CD4-positive, alpha-beta T cell (primary cell): ENCODE measurements at regions not wholly inside any gene's neighbourhood (a gene's known extent, or its start where the extent isn't known, plus 50 kb on each side); places are given as distances from the start of the nearest gene placed in this dataset.

Experiments
- ATAC-seq: fragments of 200-7000 bp; cut with Tn5 transposase; one replicate; pipeline ENCODE4 v1.10.0; 2022; ENCODE audit warnings: mild to moderate bottlenecking; ENCODE audit not compliant: poor library complexity
- CTCF ChIA-PET: fragments of 350-600 bp; sonication (Branson Sonifier 250); formaldehyde crosslinking; loops from one replicate; lab custom pipeline; 2021; ENCODE audit warnings: antibody characterized with exemption, inconsistent platforms; lab: Charles Lee
- POLR2A ChIA-PET: fragments of 350-600 bp; sonication (Branson Sonifier 250); formaldehyde crosslinking; loops from one replicate; lab custom pipeline; 2021; ENCODE audit warnings: antibody characterized with exemption, inconsistent platforms; lab: Charles Lee
- DNase-seq, 14 experiments: peaks; one replicate each; pipeline ENCODE4 v3.0.0-alpha.2; 2013 to 2020; ENCODE audit warnings: mixed read lengths in 2 of 14
- H3K27ac ChIP-seq, 2 donors: one replicate each; pipeline versions ENCODE4 v1.5.1 to v1.7.0; 2013; ENCODE audit warnings: low read length in 2 of 2, low read depth in 1 of 2, mild to moderate bottlenecking in 1 of 2
- H3K27me3 ChIP-seq, 2 experiments: 1 replicate in 1 of 2; 2 replicates in 1 of 2; pipeline versions ENCODE4 v1.6.1 to v1.7.0; 2013; ENCODE audit warnings: low read length in 2 of 2, control low read depth in 1 of 2, mild to moderate bottlenecking in 1 of 2, moderate library complexity in 1 of 2; ENCODE audit not compliant: insufficient read depth in 2 of 2, control insufficient read depth in 1 of 2
- H3K36me3 ChIP-seq: one replicate; pipeline ENCODE4 v1.6.1; 2013; ENCODE audit warnings: low read length, control low read depth; ENCODE audit not compliant: insufficient read depth
- H3K4me1 ChIP-seq: one replicate; pipeline ENCODE4 v1.6.1; 2013; ENCODE audit warnings: low read length, control low read depth; ENCODE audit not compliant: insufficient read depth
- H3K4me3 ChIP-seq: one replicate; pipeline ENCODE4 v1.5.1; 2013; ENCODE audit warnings: mild to moderate bottlenecking, low read length, moderate library complexity
- H3K9me3 ChIP-seq, 2 experiments: 1 replicate in 1 of 2; 2 replicates in 1 of 2; pipeline versions ENCODE4 v1.6.1 to v1.7.0; 2013; ENCODE audit warnings: low read length in 2 of 2, mild to moderate bottlenecking in 2 of 2, control low read depth in 1 of 2, moderate library complexity in 1 of 2; ENCODE audit not compliant: control insufficient read depth in 1 of 2, insufficient read depth in 1 of 2
- H3K27ac Mint-ChIP-seq: one replicate; pipeline ENCODE4 v1.8.0; 2020; ENCODE audit warnings: mixed read lengths
- H3K27me3 Mint-ChIP-seq: one replicate; pipeline ENCODE4 v1.8.0; 2021; ENCODE audit warnings: mixed read lengths
- H3K36me3 Mint-ChIP-seq: one replicate; pipeline ENCODE4 v1.8.0; 2021; ENCODE audit warnings: low read depth, mixed read lengths
- H3K4me1 Mint-ChIP-seq: one replicate; pipeline ENCODE4 v1.8.0; 2021; ENCODE audit warnings: low read depth, mixed read lengths
- H3K4me3 Mint-ChIP-seq: one replicate; pipeline ENCODE4 v1.8.0; 2020; ENCODE audit warnings: mild to moderate bottlenecking, mixed read lengths
- H3K9me3 Mint-ChIP-seq: one replicate; pipeline ENCODE4 v1.8.0; 2020; ENCODE audit warnings: mixed read lengths
- intact Hi-C, 2 experiments: fragments of 100-400 bp; cut with DNase I in 1 of 2; cut with micrococcal nuclease in 1 of 2; formaldehyde crosslinking; loops; one replicate each; pipeline versions ENCODE4 v1.15.1 to v1.9.0; 2023 to 2025; cut with DNase I, micrococcal nuclease
- TF ChIP-seq, protein P1 (sequence below): fragments of 200-600 bp; IDR thresholded peaks from one replicate; pipeline ENCODE4 v1.8.0; 2022; ENCODE audit warnings: antibody characterized with exemption, mild to moderate bottlenecking

DNA sequence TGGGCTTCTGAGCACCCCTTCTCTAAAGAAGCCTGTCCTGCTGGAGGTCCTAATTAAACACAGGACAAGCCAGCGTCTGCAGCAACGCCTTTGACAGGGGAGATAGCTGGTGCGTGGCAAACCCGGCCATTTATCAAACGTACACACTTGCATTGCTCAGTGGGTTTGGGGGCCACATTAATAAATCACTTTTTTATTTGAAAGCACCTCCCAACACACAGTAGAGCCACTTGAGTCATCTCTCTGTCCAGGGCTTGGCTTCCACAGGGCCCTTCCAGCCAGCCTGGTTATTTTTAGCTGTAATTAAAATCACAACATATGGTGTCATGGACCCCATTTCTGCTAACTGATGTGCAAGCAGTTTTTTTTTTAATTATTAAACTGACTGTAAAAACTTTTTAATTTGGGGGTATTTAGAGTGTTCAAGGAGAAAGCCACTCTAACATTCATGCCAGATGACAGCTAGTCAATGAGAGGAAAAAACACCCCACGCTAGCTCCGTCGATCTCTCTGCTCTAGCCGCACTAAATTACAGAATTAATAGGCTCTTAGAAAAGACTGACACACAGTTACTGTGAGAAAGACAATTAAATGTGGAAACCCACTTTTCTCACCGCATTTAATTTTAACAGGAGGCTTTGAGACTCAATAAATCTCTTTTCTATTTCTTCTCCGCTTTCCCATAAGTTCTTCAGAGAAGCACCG lies 201.0 kb upstream of the WSCD1 start:
- TF ChIP-seq, protein P1, sequence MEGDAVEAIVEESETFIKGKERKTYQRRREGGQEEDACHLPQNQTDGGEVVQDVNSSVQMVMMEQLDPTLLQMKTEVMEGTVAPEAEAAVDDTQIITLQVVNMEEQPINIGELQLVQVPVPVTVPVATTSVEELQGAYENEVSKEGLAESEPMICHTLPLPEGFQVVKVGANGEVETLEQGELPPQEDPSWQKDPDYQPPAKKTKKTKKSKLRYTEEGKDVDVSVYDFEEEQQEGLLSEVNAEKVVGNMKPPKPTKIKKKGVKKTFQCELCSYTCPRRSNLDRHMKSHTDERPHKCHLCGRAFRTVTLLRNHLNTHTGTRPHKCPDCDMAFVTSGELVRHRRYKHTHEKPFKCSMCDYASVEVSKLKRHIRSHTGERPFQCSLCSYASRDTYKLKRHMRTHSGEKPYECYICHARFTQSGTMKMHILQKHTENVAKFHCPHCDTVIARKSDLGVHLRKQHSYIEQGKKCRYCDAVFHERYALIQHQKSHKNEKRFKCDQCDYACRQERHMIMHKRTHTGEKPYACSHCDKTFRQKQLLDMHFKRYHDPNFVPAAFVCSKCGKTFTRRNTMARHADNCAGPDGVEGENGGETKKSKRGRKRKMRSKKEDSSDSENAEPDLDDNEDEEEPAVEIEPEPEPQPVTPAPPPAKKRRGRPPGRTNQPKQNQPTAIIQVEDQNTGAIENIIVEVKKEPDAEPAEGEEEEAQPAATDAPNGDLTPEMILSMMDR: no peak
- peaks cover 20% of the 10 kb centered on the region for H3K27me3 Mint-ChIP-seq
- Histone ChIP-seq H3K36me3 (no peaks in the 10 kb centered on the region), H3K9me3 (no peaks in the 10 kb centered on the region), H3K4me1 (no peaks in the 10 kb centered on the region), H3K27ac (no peak overlapping the region), H3K27me3 (peaks cover 3 to 7% of the 10 kb centered on the region in 2 experiments), H3K4me3 (no peak overlapping the region)
- ATAC-seq (no peak), DNase-seq (no peak)
- no peaks in the 10 kb centered on the region for H3K4me1 Mint-ChIP-seq
- H3K27ac Mint-ChIP-seq: no peak overlapping the region
- POLR2A ChIA-PET: interaction anchor here (0.7 kb wide), 1 partner anchor 98 kb away, joined by 3 read pairs; no protein-coding TSS in a partner anchor
- H3K36me3 Mint-ChIP-seq: no peaks in the 10 kb centered on the region
- intact Hi-C loops: no loop called here
- H3K4me3 Mint-ChIP-seq: no peak overlapping the region
- H3K9me3 Mint-ChIP-seq: no peaks in the 10 kb centered on the region
- CTCF ChIA-PET: no interaction called here

DNA sequence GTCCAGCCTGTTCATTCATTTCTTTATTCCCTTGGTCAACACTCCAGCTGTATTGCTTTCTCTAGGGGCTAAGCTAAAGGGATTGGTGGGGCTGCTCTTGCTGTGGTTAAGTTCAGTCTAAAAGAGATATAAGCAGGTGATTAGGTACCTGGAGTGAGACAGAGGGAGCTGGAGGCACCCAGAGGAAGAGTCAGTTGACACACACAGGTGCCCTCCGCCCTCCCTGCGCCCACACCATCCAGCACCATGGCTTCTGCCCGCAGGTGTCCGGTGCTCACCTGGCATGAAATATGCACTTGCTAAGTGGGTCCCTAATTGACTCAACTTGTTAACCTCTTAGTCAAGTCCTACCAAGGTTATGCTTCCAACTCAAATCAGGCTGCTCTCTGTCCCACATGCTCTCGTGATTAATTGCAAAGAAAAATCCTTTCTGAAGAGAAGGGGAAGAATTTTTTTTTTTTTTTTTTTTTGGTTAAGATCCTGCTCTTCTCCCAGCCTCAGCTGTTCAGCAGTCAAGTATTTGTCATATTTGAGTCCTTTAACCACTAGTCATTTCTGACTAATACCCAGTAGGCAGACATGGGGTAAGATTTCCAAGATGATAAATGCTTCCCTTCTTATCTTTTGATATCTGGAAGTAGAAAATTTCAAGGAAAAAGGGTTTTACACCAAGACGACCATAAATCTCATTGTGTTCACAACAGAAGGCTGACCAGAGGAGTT lies 199.8 kb upstream of the WSCD1 start:
- no peak overlapping the region for H3K27ac ChIP-seq
- H3K27me3 Mint-ChIP-seq: peaks cover 20% of the 10 kb centered on the region
- no peak for ATAC-seq
- peaks cover 3 to 7% of the 10 kb centered on the region in 2 experiments for H3K27me3 ChIP-seq
- no peaks in the 10 kb centered on the region for H3K9me3 Mint-ChIP-seq
- no peak overlapping the region for H3K4me3 ChIP-seq
- H3K4me3 Mint-ChIP-seq: no peak overlapping the region
- H3K9me3 ChIP-seq: no peaks in the 10 kb centered on the region
- ChIA-PET CTCF (no interaction called here), POLR2A (no interaction called here)
- no peaks in the 10 kb centered on the region for H3K4me1 ChIP-seq
- H3K4me1 Mint-ChIP-seq: no peaks in the 10 kb centered on the region
- no peaks in the 10 kb centered on the region for H3K36me3 Mint-ChIP-seq
- no peak overlapping the region for H3K27ac Mint-ChIP-seq
- intact Hi-C loops: no loop called here
- DNase-seq: no peak
- TF ChIP-seq, protein P1: no peak
- H3K36me3 ChIP-seq: no peaks in the 10 kb centered on the region

DNA sequence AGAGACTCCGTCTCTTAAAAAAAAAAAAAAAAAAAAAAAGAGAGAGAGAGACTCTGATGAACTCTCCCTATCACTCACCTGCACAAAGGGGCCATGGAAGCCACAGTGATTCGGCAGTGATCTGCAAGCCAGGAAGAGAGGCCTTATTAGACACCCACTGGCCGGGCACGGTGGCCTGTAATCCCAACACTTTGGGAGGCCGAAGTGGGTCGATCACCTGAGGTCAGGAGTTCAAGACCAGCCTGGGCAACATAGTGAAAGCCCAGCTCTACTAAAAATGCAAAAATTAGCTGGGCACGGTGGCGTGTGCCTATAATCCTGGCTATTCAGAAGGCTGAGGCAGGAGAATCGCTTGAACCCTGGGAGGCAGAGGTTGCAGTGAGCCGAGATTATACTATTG lies 198.5 kb upstream of the WSCD1 start:
- no peak overlapping the region for H3K4me3 Mint-ChIP-seq
- no peak overlapping the region for H3K27ac Mint-ChIP-seq
- Histone ChIP-seq H3K36me3 (no peaks in the 10 kb centered on the region), H3K4me1 (no peaks in the 10 kb centered on the region), H3K27ac (no peak overlapping the region), H3K27me3 (peaks cover 4 to 5% of the 10 kb centered on the region in 2 experiments), H3K4me3 (no peak overlapping the region), H3K9me3 (no peaks in the 10 kb centered on the region)
- H3K27me3 Mint-ChIP-seq: peaks cover 23% of the 10 kb centered on the region
- DNase-seq (no peak), ATAC-seq (no peak)
- H3K36me3 Mint-ChIP-seq: no peaks in the 10 kb centered on the region
- CTCF ChIA-PET: no interaction called here
- POLR2A ChIA-PET: no interaction called here
- no peaks in the 10 kb centered on the region for H3K9me3 Mint-ChIP-seq
- TF ChIP-seq, protein P1: no peak
- no peaks in the 10 kb centered on the region for H3K4me1 Mint-ChIP-seq
- intact Hi-C loops: no loop called here
